HepG2 (cell line): ENCODE measurements at regions not wholly inside any gene's neighbourhood (a gene's known extent, or its start where the extent isn't known, plus 50 kb on each side); places are given as distances from the start of the nearest gene placed in this dataset.

Experiments
- ATAC-seq: fragments of 200-7000 bp; cut with Tn5 transposase; 3 replicates; pipeline ENCODE4 v1.9.1; 2020; ENCODE audit warnings: mild to moderate bottlenecking, moderate library complexity
- BruUV-seq: library from RNA; stranded (reverse); fragments of 400-500 nt; replicated peaks from 2 replicates; lab custom pipeline; 2021; lab: Mats Ljungman, UMichigan
- CTCF ChIA-PET: fragments of 300-600 bp; formaldehyde crosslinking; extraction: SDS; loops from one replicate; lab custom pipeline; 2021; ENCODE audit warnings: low total read pairs, inconsistent platforms, low intra/inter-chr PET ratio; lab: Yijun Ruan, JAX
- POLR2A ChIA-PET: fragments of 350-600 bp; sonication (Branson Sonifier 250); formaldehyde crosslinking; loops from one replicate; lab custom pipeline; 2020; ENCODE audit warnings: antibody characterized with exemption, inconsistent platforms; lab: Yijun Ruan, JAX
- DNase-seq: peaks from one replicate; pipeline ENCODE4 v3.0.0-alpha.2; 2015; ENCODE audit warnings: low spot score
- FAIRE-seq: peaks from 3 replicates; lab custom pipeline; 2011; peaks lifted over from hg19 to GRCh38; lab: Jason Lieb, UNC
- H2AFZ ChIP-seq: one replicate; pipeline ENCODE4 v1.6.1; 2011; ENCODE audit warnings: low read length, inconsistent platforms
- H3K27ac ChIP-seq: fragments of 300-600 bp; 3 replicates; pipeline ENCODE4 v1.8.0; 2011; ENCODE audit warnings: mixed run types, mild to moderate bottlenecking, mixed read lengths, low read length, inconsistent platforms; ENCODE audit not compliant: insufficient read depth; ENCODE audit errors: extremely low read length
- H3K27me3 ChIP-seq, 2 experiments: fragments of 200-600 bp in 1 of 2; 2 replicates in 1 of 2; 3 replicates in 1 of 2; pipeline versions ENCODE4 v1.6.0 to v1.8.0; 2011; ENCODE audit warnings: low read length in 2 of 2, mild to moderate bottlenecking in 2 of 2, moderate library complexity in 2 of 2, inconsistent platforms in 1 of 2; ENCODE audit not compliant: insufficient read depth in 2 of 2, control insufficient read depth in 1 of 2
- H3K36me3 ChIP-seq, 2 experiments: fragments of 200-600 bp in 1 of 2; replicated peaks in 1 of 2; 2 replicates in 1 of 2; 3 replicates in 1 of 2; pipeline versions ENCODE4 v1.5.1 to v1.8.0; 2011; ENCODE audit warnings: low read length in 2 of 2, inconsistent platforms in 1 of 2; ENCODE audit not compliant: insufficient read depth in 2 of 2, control insufficient read depth in 1 of 2
- H3K4me1 ChIP-seq: 2 replicates; pipeline ENCODE4 v1.5.1; 2012; ENCODE audit warnings: low read length, inconsistent platforms; ENCODE audit not compliant: insufficient read depth
- H3K4me2 ChIP-seq: 2 replicates; pipeline ENCODE4 v1.6.0; 2011; ENCODE audit warnings: low read depth, low read length, inconsistent platforms
- H3K4me3 ChIP-seq, 3 experiments: fragments of 200-600 bp in 1 of 3; sonication (generic), shearing (Covaris generic) in 1 of 3; replicated peaks in 1 of 3; 2 replicates each; pipeline ENCODE4 v1.5.1; 2011 to 2016; ENCODE audit warnings: low read length in 3 of 3, inconsistent platforms in 2 of 3, low read depth in 2 of 3, mild to moderate bottlenecking in 2 of 3, control low read depth in 1 of 3, mixed read lengths in 1 of 3; ENCODE audit not compliant: insufficient read depth in 1 of 3
- H3K79me2 ChIP-seq: one replicate; pipeline ENCODE4 v1.6.1; 2011; ENCODE audit warnings: low read length, inconsistent platforms; ENCODE audit not compliant: insufficient read depth
- H3K9ac ChIP-seq: 2 replicates; pipeline ENCODE4 v1.6.0; 2011; ENCODE audit warnings: mild to moderate bottlenecking, low read depth, low read length, inconsistent platforms; ENCODE audit not compliant: insufficient read depth
- H3K9me3 ChIP-seq: 2 replicates; pipeline ENCODE4 v1.5.1; 2012; ENCODE audit warnings: mild to moderate bottlenecking, low read length
- H4K20me1 ChIP-seq: 2 replicates; pipeline ENCODE4 v1.6.0; 2011; ENCODE audit warnings: inconsistent platforms, mild to moderate bottlenecking, low read length, moderate library complexity; ENCODE audit not compliant: insufficient read depth
- JDP2 ChIP-seq: sonication (generic); formaldehyde crosslinking; IDR thresholded peaks from 2 replicates; pipeline ENCODE4 v1.8.1; 2022; ENCODE audit warnings: missing genetic modification reagents, borderline replicate concordance
- NR2F1 ChIP-seq, 2 experiments: fragments of 450-650 bp in 1 of 2; formaldehyde crosslinking in 1 of 2; IDR thresholded peaks; 2 replicates each; pipeline versions ENCODE4 v1.5.0 to v1.6.1; 2016 to 2020; ENCODE audit warnings: mild to moderate bottlenecking in 1 of 2, missing compliant biosample characterization in 1 of 2, missing genetic modification reagents in 1 of 2, moderate library complexity in 1 of 2
- STAG1 ChIP-seq: sonication (generic); formaldehyde crosslinking; IDR thresholded peaks from 2 replicates; pipeline ENCODE4 v1.4.0; 2020; ENCODE audit warnings: missing genetic modification reagents
- WGBS: methylation state at CpG from one replicate; pipeline ENCODE4 v1.1.6; 2017; ENCODE audit warnings: low lambda C conversion rate; 5-methylcytosine and 5-hydroxymethylcytosine counted together
- in situ Hi-C: cut with HindIII; loops from 2 replicates; pipeline ENCODE4 v1.10.0; 2017; ENCODE audit warnings: low pct_unique_long_range_greater_than_20kb; ENCODE audit not compliant: extremely low pct_ligation_motif_present
- intact Hi-C: fragments of 100-400 bp; cut with micrococcal nuclease; formaldehyde crosslinking; loops from one replicate; pipeline ENCODE4 v1.10.0; 2022; ENCODE audit not compliant: unreplicated experiment

DNA sequence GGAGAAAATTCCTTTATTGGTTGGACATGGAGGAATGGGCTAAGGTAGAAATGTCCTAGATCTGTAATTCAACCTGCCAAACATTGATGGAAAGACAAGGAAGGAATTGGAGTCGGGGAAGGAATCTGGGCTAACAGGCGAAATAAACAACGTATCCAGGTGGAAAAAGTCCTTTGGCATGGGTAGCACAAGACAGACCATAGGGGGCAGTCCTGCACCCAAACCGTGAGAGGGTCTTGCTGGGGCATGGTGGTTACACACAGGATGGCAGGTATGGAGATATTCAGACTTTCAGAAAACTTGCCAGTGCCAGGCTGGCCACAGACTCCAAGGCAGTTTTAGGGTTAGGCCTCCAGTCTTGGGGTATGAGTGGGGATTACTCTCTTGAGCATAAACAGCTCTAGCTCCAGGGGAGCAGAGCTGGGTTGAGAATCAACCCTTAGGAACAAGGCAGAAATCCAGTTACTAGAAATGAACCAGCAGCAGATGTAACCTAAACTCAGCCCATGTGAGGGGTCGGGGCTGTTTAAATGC lies 188.6 kb upstream of the GDF10 start:
- in situ Hi-C loops = no loop called here
- no peaks in the 10 kb centered on the region for H3K79me2 ChIP-seq
- H4K20me1 ChIP-seq = no peaks in the 10 kb centered on the region
- H2AFZ ChIP-seq = no peak overlapping the region
- DNase-seq (no peak), FAIRE-seq (no peak), ATAC-seq (no peak)
- no TSS peak for BruUV-seq
- CTCF ChIA-PET = no interaction called here
- H3K9me3 ChIP-seq = no peaks in the 10 kb centered on the region
- H3K4me1 ChIP-seq = no peaks in the 10 kb centered on the region
- no peak for TF ChIP-seq JDP2 (CRISPR knock-in tag)
- intact Hi-C loops = no loop called here
- H3K4me3 ChIP-seq = no peak overlapping the region
- H3K36me3 ChIP-seq = no peaks in the 10 kb centered on the region
- H3K9ac ChIP-seq = no peak overlapping the region
- H3K4me2 ChIP-seq = no peak overlapping the region
- H3K27ac ChIP-seq = no peak overlapping the region
- H3K27me3 ChIP-seq = peaks cover 2 to 21% of the 10 kb centered on the region in 2 experiments; a peak in 3 of 5 replicates
- POLR2A ChIA-PET = no interaction called here
- 34% methylated on average over 5 of the region's 5 CpGs for WGBS

DNA sequence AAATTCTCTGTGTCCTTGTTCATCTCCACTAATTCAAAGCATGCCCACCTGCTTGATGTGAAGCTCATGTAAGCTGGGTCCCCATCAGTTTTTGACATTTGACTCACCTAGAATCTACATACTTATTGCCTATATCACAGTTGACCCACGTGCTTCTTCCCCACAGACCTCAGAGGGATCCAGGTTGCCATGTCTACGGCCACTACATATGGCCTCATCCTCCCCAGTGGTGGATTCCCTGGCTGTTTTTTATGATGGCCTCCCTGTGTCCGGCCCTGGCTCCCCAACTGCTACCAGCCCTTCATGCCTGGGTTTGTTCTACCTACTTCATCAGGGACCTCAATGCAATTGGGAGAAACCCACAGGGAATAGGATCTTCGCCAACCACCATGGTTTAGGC lies 187.4 kb upstream of the GDF10 start:
- no peaks in the 10 kb centered on the region for H3K4me1 ChIP-seq
- no peaks in the 10 kb centered on the region for H3K79me2 ChIP-seq
- no peak overlapping the region for H3K4me2 ChIP-seq
- no peak overlapping the region for H3K4me3 ChIP-seq
- FAIRE-seq (no peak), DNase-seq (no peak), ATAC-seq (no peak)
- H2AFZ ChIP-seq = no peak overlapping the region
- WGBS = 8% methylated on average over 4 of the region's 4 CpGs
- BruUV-seq = no TSS peak
- POLR2A ChIA-PET = no interaction called here
- H3K9ac ChIP-seq = no peak overlapping the region
- intact Hi-C loops (no loop called here), in situ Hi-C loops (no loop called here)
- TF ChIP-seq NR2F1 (CRISPR knock-in tag; IDR thresholded peaks at IDR 0.05) (no peak), STAG1 (CRISPR knock-in tag) (no peak)
- no peaks in the 10 kb centered on the region for H3K9me3 ChIP-seq
- no peak overlapping the region for H3K27ac ChIP-seq
- CTCF ChIA-PET = no interaction called here
- no peaks in the 10 kb centered on the region for H3K36me3 ChIP-seq
- no peaks in the 10 kb centered on the region for H4K20me1 ChIP-seq
- peaks cover 2 to 21% of the 10 kb centered on the region in 2 experiments; a peak in 3 of 5 replicates for H3K27me3 ChIP-seq
